Calu3 (cell line): ENCODE measurements at regions not wholly inside any gene's neighbourhood (a gene's known extent, or its start where the extent isn't known, plus 50 kb on each side); places are given as distances from the start of the nearest gene placed in this dataset.

Source experiments
- BruUV-seq: library from RNA; stranded (reverse); fragments of 400-500 nt; replicated peaks from 2 replicates; lab custom pipeline; 2021; lab: Mats Ljungman, UMichigan
- CTCF ChIA-PET: fragments of 300-600 bp; sonication (Branson Sonifier 250); formaldehyde crosslinking; loops from one replicate; lab custom pipeline; 2022; ENCODE audit warnings: antibody characterized with exemption; lab: Charles Lee
- DNase-seq: peaks from one replicate; pipeline ENCODE4 v3.0.0; 2022
- H3K27ac Mint-ChIP-seq: one replicate; pipeline ENCODE4 v1.8.0; 2022; ENCODE audit warnings: mixed read lengths; ENCODE audit not compliant: unreplicated experiment
- H3K27me3 Mint-ChIP-seq: one replicate; pipeline ENCODE4 v1.8.0; 2022; ENCODE audit warnings: mixed read lengths; ENCODE audit not compliant: unreplicated experiment
- H3K36me3 Mint-ChIP-seq: one replicate; pipeline ENCODE4 v1.8.0; 2022; ENCODE audit warnings: mild to moderate bottlenecking, moderate library complexity, mixed read lengths; ENCODE audit not compliant: insufficient read depth, unreplicated experiment
- H3K4me1 Mint-ChIP-seq: one replicate; pipeline ENCODE4 v1.8.0; 2022; ENCODE audit warnings: mild to moderate bottlenecking, low read depth, mixed read lengths; ENCODE audit not compliant: unreplicated experiment
- H3K4me3 Mint-ChIP-seq: one replicate; pipeline ENCODE4 v1.8.0; 2022; ENCODE audit warnings: mild to moderate bottlenecking, low read depth, moderate library complexity, mixed read lengths; ENCODE audit not compliant: unreplicated experiment
- H3K9me3 Mint-ChIP-seq: one replicate; pipeline ENCODE4 v1.8.0; 2022; ENCODE audit warnings: low read depth, mixed read lengths; ENCODE audit not compliant: unreplicated experiment
- intact Hi-C: fragments of 100-400 bp; cut with micrococcal nuclease; formaldehyde crosslinking; loops from one replicate; pipeline ENCODE4 v1.10.0; 2022; ENCODE audit not compliant: unreplicated experiment
- TF ChIP-seq, protein P1 (sequence below): fragments of 200-600 bp; IDR thresholded peaks from one replicate; pipeline ENCODE4 v1.8.0; 2022; ENCODE audit warnings: antibody characterized with exemption; ENCODE audit not compliant: unreplicated experiment

DNA sequence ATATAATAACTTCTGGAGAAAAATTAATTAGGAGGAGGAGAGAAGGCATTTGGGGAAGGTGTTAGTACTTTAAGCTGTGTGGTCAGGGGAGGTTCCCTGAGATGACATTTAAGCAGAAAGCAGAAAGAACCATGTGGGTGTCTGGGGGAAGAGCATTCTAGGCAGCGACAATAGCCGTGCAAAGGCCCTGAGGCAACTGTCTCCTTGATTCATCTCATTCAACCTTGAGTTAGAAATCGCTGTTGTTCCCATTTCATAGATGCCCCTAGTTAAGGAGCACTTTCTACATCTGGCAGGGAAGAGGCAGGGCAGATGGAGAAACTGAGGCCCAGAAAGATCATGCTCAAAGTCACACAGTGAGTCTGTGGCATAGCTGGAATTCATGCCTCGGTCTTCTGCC, 108.6 kb upstream of the RUNX3 start:
- no peak overlapping the region for H3K27ac Mint-ChIP-seq
- H3K4me3 Mint-ChIP-seq, result no peak overlapping the region
- H3K27me3 Mint-ChIP-seq, result peaks cover 53% of the 10 kb centered on the region
- no peak for DNase-seq
- CTCF ChIA-PET, result no interaction called here
- intact Hi-C loops, result loop anchor here (5.0 kb wide), 1 partner anchor 106 kb away; the partner anchor contains the start of gene RUNX3
- BruUV-seq, result no TSS peak
- no peaks in the 10 kb centered on the region for H3K36me3 Mint-ChIP-seq
- TF ChIP-seq, protein P1, sequence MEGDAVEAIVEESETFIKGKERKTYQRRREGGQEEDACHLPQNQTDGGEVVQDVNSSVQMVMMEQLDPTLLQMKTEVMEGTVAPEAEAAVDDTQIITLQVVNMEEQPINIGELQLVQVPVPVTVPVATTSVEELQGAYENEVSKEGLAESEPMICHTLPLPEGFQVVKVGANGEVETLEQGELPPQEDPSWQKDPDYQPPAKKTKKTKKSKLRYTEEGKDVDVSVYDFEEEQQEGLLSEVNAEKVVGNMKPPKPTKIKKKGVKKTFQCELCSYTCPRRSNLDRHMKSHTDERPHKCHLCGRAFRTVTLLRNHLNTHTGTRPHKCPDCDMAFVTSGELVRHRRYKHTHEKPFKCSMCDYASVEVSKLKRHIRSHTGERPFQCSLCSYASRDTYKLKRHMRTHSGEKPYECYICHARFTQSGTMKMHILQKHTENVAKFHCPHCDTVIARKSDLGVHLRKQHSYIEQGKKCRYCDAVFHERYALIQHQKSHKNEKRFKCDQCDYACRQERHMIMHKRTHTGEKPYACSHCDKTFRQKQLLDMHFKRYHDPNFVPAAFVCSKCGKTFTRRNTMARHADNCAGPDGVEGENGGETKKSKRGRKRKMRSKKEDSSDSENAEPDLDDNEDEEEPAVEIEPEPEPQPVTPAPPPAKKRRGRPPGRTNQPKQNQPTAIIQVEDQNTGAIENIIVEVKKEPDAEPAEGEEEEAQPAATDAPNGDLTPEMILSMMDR, result no peak
- H3K9me3 Mint-ChIP-seq, result no peaks in the 10 kb centered on the region
- no peaks in the 10 kb centered on the region for H3K4me1 Mint-ChIP-seq

DNA sequence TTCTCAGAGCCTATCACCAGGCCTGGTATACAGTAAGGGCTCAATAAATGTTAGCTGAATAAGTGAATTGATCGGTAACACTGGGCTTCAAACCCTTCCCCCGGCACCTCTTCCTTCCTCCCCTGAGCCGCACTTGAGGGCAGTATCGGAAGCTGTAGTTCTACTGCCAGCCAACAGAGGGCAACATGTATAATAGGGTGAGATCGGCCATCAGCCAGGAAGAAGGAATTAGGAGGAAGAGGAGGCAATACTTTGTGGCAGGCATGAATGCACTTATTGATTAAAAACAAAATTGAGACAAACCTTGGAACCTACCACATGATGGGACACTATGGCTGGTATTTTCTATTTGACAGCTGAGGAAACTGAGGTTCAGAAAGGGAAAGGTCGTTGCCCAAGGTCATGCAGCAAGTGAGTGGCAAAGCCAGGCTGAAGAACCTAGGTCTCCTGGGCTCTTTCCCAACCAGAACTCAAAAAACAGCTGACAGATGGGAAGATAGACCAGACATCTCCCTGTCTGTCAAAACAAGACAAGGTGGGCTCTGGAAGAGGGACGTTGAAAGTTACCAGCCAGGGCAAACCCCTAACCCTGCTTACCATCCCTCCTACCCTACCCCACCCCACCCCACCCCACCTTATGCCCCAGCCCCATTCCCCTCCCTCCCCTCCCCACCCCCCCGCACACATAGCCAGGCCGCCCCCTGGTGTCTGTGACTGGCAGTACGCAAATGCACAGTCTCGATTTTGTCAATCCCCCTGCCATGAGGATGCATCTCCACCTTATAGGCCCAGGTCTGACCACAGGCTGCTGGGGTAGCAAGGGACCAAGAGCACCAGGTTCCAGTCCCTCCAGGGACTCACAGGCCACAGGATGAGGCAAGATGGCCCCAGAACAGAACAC, 107.3 kb upstream of the RUNX3 start:
- Mint-ChIP-seq H3K36me3 (peaks cover 4% of the 10 kb centered on the region), H3K4me3 (no peak overlapping the region), H3K9me3 (no peaks in the 10 kb centered on the region), H3K27me3 (peaks cover 41% of the 10 kb centered on the region), H3K4me1 (peaks cover 8% of the 10 kb centered on the region), H3K27ac (no peak overlapping the region)
- BruUV-seq, result no TSS peak
- TF ChIP-seq, protein P1, result peak; percentile 36
- CTCF ChIA-PET, result interaction anchor here (0.7 to 1.0 kb wide), 2 partner anchors 10 to 75 kb away, joined by 3 to 8 read pairs; no protein-coding TSS in a partner anchor
- DNase-seq, result peak; percentile 47
- intact Hi-C loops, result loop anchor here (5.0 kb wide), 1 partner anchor 105 kb away; the partner anchor contains the start of gene RUNX3

DNA sequence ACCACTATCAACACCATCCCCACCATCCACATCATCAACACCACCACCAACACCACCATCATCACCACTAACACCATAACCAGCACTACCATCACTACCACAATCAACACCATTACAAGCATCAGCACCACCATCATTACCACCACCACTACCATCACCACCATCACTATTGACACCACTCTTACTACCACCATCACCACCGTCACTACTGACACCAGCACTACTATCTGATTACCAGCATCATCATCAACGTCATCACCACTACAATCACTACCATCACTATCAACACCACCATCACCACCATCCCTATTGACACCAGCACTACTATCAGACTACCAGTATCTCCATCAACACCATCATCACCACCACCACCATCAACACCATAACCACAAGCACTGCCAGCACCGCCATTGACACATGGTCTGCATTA, 106.1 kb upstream of the RUNX3 start:
- BruUV-seq, result no TSS peak
- TF ChIP-seq, protein P1, result no peak
- Mint-ChIP-seq H3K9me3 (no peaks in the 10 kb centered on the region), H3K27ac (no peak overlapping the region), H3K4me3 (no peak overlapping the region), H3K36me3 (peaks cover 4% of the 10 kb centered on the region), H3K4me1 (peaks cover 10% of the 10 kb centered on the region), H3K27me3 (peaks cover 28% of the 10 kb centered on the region)
- CTCF ChIA-PET, result no interaction called here
- DNase-seq, result no peak
- intact Hi-C loops, result loop anchor here (5.0 kb wide), 1 partner anchor 104 kb away; the partner anchor contains the start of gene RUNX3

DNA sequence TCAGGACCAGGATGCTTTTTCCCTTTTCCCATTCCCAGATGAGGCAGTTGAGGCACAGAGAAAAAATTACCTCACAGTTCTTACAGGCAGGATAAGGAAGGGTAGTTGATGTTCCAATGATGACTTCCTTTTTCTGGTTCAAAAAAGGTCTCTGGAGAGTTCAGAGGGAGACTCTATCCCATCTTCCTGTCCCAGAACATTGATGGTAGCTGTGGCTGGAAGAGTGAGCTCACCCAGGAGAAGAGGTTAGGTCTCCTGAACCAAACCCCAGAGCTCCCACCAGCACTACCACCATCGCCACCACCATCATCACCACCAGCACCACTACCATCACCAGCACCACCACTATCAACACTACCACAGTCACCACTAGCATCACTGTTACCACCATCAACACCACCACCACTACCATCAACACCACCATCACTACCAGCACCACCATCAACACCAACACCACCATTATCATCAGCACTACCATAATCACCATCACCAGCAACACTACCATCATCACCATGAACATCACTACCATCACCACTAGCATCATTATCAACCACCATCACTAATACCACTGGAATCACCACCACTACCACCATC, 105.5 kb upstream of the RUNX3 start:
- CTCF ChIA-PET, result no interaction called here
- intact Hi-C loops, result loop anchor here (5.0 kb wide), 1 partner anchor 103 kb away; the partner anchor contains the start of gene RUNX3
- H3K4me1 Mint-ChIP-seq, result peaks cover 10% of the 10 kb centered on the region
- no peak for DNase-seq
- H3K36me3 Mint-ChIP-seq, result peaks cover 4% of the 10 kb centered on the region
- H3K27ac Mint-ChIP-seq, result no peak overlapping the region
- TF ChIP-seq, protein P1, result no peak
- H3K9me3 Mint-ChIP-seq, result no peaks in the 10 kb centered on the region
- peaks cover 23% of the 10 kb centered on the region for H3K27me3 Mint-ChIP-seq
- no peak overlapping the region for H3K4me3 Mint-ChIP-seq
- no TSS peak for BruUV-seq
